Activated CD8-positive, alpha-beta memory T cell treated with anti-CD3 and anti-CD28 coated beads, Interleukin-2, amount 50 U/mL, for 48 hours (primary cell): ENCODE measurements at regions not wholly inside any gene's neighbourhood (a gene's known extent, or its start where the extent isn't known, plus 50 kb on each side); places are given as distances from the start of the nearest gene placed in this dataset.
A peak's percentile ranks its signal among the peaks of the same experiment; 100 is the strongest.

ENCODE experiments used
- DNase-seq: peaks from one replicate; pipeline ENCODE4 v3.0.0-alpha.2; 2020

DNA sequence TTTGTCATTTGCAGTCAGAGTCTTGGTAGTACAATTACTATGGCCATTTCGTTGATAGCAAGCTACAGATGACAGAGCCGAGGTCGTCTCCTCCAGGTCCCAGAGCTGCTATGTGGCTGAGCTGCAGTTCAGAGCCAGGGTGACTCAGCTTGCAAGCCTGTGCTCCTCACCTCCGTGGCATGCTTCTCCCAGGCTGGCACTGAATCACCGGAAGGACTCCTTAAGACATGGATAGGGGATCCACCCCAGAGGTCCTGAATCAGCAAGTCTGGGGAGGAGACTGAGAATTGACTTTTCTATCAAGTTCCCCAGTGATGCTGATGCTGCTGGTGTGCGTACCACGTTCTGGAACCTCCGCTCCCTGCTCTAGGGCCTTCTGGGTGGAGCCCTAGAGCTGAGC lies 291.2 kb downstream of the CDH26 start:
- no peak for DNase-seq

DNA sequence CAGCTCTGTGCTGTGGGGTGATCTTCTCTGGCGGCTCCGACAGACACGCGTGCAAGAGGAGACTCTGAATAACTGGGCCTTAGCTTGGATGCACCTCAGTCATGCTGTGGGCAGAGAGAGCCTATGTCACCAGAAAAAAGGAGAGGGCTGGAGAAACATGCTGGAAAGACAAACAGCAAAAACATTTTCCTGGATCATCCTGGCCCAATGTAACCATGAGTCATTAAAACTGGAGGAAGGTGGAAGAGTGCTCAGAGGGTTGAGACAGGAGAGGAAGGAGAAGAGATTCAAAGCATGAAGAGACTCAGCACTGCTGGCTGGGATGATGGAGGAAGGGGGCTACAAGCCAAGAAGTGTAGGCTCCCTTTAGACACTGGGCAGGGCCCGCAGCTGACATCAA lies 292.0 kb downstream of the CDH26 start:
- DNase-seq, result no peak

DNA sequence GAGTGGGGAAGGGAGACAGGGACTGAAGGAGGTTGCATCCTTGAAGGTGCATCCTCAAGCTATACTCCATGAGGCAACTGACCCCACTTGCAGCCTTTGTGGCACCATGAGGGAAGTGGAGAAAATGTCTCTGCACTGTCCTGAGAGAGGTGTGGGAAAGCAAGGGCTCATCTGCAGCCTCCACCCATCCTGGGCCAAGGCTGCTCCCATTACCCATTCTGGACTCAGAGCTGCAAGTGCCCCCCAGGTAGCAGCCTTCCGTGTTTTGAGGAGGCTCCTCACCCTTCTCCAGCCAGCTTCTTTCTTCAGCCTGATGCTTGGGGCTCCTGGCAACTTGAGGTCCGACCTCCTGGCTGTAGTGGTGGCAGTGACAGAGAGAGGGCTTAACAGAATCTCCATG lies 294.6 kb downstream of the CDH26 start:
- DNase-seq, result no peak

DNA sequence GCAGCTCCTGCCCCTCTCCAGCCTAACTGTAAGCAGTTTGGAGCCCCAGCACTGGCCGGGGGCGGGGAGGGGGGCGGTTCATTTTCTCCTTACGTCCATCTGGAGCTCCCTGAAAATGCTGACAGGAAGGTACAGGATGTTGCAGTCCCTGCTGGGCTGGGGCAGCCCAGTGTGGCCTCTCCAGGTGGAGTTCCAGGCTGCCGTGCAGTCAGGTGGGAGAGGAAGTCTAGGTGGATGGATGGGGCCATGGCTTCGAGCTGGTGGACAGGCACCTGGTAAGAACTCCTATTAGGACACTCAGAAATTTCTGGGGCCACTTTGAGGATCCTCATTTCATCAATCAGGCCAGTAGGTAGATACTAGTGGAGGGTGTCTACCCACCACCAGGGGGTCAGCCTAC lies 295.2 kb downstream of the CDH26 start:
- no peak for DNase-seq

DNA sequence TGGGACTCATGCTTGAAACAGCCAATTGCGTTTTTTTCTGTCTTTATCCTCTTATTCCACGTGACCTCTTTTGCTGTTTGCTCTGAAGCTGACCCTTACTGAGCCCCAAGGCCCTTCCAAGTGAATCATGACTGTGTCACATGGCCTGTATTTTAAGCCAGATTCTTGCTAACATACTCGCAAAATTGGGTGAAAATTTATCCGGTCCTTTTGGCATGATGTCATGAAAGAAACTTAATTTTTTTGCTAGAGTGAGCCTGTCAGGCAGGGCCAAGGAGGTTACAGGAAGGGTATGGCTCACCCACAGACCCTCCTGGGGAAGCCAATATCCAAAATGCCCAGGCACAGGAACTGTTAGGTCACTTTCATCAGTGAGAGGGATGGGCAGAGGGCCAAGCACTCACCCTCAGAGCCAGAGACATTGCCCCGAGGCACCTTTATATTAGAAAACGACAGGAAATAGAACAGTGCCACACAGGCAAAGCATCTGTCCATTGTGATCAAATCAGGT lies 296.7 kb downstream of the CDH26 start:
- no peak for DNase-seq

DNA sequence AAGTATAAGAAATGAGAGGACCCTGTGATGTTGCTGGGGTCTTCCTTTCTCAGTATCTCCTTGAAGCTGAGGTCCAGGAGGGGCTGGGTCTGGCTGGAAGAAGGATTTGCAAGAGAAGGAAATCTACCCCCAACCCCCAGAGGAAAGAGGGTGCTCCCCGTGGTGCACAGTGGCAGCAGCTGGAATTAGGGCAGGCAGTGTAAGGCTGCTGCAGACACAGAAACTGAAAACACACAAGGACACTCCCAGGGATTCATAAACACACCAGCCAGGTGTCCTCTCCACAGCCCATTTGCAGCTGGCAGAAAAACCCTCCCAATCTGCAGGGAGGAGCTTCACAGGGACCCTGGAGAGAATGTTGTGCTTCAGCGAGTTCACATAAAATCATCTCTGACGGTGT lies 297.2 kb downstream of the CDH26 start:
- DNase-seq, result no peak

DNA sequence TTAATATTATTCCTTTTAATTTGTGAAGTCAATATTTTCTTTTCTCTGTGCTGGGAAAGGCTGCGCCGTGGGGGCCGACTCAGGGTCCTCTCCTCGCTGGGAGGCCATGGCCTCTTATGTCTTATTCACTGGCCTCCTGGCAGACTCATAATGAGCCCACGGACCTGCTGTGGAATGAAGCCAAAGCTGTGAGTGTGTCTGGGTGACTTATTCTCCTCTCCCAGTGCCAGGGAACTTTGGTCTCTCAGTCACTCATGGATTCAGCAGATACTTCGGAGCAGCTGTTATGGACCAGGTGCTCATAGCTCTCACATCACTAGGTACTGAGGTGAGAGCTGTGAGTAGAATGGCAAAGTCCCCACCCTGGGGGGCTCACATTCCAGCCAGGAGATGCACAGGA lies 297.6 kb downstream of the CDH26 start:
- DNase-seq, result no peak

DNA sequence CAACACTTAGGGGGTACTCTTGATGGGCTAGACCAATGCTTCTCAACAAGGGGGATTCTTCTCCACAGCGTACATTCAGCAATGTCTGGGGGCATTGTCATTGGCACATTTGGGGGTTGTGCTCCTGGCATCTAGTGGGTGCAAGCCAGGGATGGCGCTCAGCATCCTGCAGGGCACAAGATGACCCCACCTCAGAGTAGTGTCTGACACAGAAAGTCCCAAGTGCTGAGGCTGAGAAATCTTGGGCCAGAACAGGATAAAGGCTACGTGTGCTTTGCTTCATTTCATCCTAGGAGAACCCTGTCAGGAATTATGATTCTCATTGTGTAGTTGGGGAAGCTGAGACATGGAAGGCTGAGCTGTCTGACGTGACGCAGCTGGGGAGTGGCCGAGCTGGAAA lies 298.6 kb downstream of the CDH26 start:
- DNase-seq, result no peak

DNA sequence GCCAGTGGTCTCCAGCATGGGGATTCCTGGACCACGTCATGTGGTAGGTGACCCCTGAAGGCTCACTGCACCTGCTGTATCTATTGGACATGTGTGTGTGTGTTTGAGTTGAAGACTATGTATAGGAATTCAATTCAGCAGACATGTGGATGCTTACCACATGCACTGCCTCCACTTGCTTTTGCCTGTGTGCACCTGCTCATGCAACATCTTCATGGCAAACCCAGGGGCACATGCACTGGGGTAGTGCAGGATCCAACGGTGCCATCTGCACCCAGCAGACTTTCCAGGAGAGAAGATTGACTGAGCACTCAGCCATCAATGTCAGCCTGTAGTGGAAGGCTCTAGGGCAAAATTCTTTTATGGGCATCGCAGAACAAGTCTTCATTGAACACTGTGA lies 299.4 kb downstream of the CDH26 start:
- no peak for DNase-seq

DNA sequence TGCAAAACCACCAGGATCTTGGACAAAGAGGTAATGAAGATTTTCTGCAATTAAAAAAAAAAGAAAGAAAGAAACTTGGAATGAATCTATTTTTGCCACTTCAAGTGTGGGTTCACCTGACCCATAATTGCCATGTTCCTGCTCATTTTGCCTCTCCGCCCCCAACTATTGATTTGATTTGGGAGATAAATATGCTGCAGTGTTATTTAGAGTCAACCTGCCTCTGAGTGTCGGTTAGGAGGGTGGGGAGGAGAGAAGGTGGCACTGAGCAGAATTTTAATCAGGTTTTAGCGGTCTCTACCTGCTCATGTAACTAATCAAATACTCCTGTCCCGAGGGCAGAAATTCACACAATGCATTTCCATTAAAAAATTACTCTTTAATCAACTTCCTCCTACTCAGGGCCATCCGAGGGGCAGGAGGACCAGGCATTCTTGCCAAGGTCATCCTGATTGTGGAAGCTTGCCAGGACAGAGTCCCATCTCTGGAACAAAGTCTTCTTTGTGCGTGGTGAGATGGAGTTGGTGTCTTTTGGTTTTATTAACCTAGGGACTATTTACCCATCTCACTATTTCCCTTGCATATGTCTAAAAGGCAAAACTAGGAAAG lies 300.1 kb downstream of the CDH26 start:
- DNase-seq, result no peak

DNA sequence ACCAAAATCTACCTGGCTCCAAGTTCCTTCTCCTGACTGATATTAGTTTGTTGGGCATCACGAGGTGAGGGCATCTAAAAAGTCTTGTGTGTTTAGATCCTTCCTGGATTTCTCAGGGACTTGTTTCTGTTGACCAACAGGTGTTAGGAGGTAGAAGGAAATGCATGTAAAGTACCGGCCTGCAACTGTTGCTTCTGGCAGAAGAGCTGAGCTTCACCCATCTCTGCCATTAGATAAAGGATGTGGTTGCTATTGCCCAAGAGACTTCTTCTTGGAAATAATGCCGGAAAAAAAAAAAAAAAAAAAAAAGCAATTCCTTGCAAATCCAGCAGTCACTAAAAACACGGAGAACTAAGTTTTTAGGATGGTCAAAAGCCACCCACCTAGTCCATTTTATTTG lies 303.1 kb downstream of the CDH26 start:
- DNase-seq, result no peak

DNA sequence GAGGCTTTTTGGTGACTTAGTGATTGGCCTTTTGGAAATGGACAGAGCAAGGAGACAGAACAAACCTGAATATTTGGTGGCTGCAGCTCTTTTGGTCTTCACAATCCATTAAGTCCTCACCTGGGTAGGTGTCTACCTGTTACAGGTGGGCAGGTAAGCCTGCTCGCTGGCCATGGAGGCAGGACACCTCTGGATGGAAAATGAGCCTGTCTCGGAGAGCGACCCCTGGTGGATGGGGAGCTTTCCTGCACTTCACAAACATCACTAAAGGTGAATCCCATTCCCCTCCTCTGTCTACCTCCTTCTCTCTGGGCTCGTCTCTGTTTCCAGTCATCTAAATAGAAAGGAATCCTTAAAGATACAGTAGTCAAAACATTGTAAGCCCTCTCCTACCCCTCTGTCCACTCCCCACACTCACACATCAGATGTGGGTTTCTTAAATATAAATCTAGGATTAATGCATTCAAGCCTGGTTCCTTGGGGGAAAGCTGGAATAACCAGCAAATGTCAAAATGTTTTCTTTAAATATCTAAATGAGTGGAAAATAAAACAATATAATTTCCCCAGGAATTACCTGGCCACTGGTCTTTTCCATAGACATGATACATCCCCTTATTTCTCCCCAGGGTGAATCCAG lies 304.9 kb downstream of the CDH26 start:
- peak; percentile 81 for DNase-seq

DNA sequence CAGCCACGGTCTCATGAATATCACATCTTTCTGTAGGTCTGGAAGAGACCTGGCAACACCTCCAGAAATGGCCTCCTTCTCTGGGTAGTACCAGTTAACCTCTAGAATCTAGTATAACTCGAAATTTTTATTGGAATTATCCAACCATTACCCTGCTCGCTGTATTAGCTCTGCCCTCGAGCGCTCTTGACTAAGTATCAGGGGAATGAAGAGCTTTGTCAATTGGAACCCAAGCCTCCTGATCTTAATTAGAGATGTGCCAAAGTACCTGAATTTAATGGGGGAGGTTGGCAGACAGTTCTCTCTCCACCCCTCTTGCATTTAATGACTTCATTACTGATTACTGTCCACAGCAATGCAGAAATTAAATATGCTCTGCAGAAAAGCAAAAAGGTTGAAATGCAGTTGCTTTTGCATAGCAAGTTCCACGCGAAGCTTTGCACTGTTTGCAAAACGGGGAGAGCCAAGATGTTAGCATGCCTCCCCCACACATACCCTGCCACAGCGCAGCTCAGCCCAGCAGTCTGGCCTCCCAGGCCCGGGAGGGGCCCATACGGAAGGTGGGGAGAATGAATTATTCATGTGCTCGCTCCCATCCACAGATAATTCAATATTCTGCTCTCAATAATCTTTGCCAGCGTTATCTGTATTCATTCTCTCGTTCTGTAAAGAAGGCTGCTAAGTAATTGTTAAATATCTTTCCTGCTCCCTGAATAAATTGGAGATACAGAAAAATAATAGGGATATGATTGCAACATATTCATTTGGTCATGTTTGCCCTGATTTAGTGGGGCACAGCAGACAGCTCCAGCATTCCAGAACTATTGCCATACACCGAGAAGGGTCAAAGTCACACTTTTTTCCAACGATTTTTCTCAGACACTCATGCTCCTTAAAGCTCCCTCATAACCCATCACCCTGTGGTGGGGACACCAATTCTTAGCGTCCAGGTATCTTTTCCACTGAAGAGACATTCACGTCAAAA lies 305.8 kb downstream of the CDH26 start:
- no peak for DNase-seq

DNA sequence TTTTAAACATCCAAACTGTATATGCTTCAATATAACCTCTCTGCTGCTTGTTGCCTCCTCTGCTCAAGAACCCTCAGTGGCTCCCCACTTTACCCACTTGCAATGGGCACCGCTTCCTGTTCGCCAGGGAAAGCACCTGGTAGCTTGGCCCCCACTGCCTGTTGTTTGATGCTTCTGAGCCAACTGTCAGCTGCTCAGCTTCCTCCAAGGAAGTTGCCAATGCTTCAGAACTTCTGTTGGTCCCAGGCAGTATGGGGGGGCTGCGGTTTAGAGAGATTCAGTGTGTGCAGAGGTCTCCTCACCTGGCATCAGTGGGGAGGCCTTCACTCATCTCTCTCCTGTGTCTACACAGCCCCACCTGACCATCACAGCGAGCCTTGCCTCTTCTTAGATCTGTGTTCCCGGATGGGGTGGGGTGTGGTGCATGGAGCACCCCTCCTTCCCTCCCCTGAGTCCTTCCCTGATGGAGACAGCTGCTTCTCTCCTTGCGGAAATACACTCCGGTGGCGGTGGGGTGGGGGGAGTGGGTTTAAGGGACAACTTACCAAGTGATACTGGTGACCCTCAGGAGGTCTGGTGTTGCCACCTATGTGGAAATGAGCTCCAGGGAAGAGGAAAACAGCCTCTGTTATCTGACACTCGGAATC lies 308.1 kb downstream of the CDH26 start:
- DNase-seq, result no peak

DNA sequence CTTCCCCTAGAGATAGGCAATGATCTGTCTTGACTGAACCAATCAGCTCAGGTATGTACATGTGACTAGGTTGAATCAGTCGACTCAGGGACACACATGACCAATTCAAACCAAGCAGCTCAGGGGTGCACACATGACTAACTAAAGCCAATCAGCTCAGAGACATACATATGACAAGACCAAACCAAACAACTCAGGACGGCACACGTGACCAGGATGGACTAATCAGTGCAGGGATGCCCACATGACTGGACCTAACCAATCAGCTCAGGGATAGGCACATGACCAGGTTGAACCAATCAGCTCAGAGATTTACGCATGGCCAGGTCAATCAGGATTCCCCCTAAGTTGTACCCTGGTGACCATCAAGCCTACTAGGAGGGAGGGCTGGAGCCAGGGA lies 310.3 kb downstream of the CDH26 start:
- no peak for DNase-seq

DNA sequence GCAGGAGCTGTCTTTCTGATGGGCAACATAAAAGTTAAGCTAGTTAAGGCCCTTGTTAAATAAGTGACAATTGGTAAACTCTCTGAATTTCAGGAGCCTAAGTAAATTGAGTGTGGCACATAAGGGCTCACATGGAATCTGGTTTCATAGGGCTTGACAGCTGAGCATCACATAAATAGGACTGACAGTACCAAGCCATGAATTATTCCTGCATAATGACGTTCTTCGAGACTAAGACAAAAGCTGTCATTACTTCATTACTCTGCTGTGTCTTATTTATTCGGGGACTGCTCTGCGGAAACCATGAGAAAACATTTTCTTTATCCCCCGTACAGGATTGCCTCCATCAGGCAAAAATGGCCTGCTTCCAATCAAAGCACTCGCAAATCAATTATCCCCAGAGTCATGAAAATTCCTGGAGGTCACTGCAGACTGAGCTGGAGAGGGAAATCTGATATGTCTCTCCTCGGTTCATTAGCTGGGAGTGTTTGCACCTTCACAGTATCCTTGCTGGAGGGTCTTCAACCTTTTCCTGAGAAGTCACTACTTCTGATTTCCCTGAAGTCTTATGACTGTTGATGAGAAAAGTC lies 311.4 kb downstream of the CDH26 start:
- no peak for DNase-seq

DNA sequence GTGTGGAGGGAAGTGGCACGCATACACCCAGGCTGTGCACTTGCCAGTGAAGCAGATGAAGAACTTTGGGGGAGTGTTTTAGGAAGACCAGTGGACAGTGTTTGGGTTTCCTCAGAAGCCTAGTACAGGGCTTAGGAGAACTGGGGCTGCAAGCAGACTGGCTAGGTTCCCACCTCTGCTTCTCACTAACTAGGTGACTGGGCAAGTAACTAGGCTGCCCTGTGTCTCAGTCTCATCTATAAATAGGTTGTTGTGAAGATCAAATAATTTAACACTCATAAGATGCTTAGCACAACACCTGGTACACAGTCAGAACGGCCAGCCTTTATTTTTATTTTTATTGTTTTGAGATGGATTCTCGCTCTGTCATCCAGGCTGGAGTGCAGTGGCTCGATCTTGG lies 312.1 kb downstream of the CDH26 start:
- no peak for DNase-seq

DNA sequence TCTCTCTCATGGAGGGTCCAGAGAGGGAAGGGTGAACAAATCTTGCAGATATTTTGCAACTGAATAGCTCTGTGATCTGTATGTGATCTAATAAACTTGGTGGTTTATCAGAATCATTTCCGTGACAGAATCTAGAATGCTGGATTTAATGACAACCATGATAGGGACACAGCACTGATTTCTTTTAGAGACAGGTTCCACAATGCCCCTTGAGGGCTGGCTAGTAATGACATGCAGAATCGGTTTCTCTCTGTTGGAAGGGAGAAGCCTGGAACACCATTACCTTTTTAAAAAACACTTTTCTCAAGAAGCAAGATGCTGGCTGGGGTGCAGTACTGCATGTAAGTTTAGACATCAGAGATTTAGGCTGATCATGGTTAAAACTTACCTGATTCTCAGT lies 313.4 kb downstream of the CDH26 start:
- no peak for DNase-seq

DNA sequence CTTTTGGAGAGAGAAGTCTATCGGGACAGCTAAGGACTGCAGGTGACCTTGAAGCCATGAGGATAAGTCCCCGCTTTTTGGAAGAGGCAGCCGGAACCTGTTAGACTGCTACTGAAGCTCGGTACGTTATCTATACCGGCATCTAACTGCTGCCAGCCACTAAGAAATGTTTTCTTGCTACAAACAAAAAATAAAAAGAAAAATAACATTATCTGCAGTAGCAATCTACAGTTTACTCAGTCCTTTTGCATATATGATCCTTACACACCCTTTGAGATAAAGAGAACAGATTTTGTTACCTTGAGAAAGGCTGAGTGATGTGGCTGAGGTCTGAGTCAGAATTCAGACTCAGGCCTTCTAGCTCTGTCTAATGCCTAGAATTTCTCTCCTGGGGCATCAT lies 314.6 kb downstream of the CDH26 start:
- no peak for DNase-seq

DNA sequence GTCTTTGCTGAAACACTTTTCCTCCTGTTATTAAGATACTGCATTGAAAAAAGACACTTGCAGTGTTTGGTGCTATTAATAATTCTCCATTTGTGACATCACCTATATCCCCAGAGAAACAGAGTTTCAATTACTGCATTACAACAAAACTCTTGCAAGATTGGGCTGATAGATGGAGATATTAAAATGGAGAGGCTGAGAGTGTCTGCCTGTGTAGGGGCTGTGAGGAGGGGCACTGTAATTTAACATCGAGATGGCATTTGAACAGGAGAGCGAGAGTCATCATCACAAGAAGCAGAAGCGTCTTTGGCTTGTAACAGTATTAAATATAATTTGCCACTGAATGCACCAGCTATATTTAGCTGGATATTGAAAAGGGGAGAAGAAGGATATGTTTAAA lies 316.5 kb downstream of the CDH26 start:
- no peak for DNase-seq

DNA sequence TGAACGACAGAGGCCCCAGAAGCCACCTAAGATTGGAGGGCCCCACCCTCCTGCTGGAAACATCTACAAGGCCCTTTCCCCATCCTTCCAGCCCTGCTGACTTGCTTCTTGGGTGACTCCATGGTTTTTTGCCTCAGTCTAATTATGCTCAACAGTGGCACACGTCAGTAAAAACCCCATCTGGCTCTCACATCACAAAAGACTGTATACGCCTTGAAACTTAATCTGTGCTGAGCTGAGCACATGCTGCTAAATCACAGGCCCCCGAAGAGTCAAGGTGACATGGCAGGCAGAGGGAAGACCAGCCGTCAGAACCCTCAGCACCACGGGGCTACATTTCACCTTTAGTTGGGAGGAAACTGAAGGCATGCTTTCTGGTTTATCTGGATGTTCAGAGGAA lies 323.1 kb downstream of the CDH26 start:
- DNase-seq, result no peak

DNA sequence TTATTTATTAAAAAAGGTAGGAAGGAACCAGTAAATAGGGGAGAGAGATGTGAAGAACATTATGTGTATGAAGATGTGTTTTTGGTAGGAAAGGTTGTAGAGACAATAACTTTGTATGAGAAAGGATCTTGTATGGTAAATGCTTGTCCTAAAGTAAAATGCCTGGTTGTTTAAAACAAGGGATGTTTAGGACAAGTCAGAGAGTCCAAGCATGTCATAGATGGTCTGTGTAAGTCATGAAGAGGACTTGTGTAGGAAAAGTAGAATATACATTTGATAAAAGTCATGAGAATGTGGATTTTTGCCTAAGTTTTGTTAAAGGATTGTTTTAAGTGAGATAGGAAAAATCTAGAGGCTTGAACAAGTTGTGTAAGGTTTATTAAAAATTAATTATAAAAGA lies 325.1 kb downstream of the CDH26 start:
- DNase-seq, result no peak

DNA sequence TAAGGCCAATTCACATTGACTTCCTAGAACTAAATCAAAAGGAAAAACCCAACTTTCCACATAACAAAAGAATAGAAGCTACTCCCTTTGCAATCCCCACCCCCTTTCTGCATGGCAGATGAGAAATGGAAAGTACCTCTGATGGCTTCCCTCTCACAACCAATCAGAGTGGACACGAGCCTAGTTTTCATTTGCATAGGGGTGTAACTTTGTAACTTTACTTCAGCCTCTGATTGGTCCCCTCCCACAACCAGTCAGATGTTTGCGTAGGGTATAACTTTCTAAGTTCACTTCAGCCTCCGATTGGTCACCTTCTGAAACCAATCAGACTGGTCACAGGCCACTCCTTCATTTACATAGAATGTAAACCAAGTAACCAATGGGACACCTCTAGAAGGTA lies 328.5 kb downstream of the CDH26 start:
- no peak for DNase-seq
